Kidney capillary endothelial cell (primary cell): ENCODE measurements at regions not wholly inside any gene's neighbourhood (a gene's known extent, or its start where the extent isn't known, plus 50 kb on each side); places are given as distances from the start of the nearest gene placed in this dataset.

ENCODE experiments used
- DNase-seq: peaks from one replicate; pipeline ENCODE4 v3.0.0-alpha.2; 2018; ENCODE audit warnings: low spot score

DNA sequence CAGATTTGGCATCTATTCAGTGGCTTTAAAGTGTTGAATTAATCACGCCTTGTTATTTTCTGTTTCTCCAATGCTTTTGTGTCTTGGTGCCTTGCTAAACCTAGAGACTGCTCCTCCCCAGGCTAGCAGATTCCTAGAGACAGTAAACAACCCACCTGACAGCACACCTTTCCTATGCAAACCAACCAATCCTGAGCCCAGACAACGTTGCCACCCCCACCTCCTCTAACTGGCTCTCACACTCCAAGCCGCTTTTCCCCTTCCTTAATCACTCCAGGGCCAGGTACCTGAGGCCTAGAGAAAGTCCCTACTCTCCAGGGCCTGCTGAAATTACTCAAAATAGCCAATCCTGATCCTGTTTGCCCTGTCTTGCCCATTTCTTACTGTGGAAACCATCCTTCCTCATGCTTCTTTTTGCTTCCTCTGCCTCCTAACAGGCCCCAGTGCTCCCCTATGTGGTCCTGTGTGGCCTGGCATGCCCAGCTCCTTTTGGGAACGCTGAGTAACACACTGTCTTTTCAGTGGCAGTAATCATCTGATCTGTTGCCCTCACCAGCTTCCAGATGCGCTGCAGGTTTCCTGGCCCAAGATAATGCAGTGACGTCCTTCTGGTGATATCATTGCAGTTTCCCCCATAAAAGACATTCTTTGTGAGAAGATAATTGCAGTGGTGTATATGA, 53.4 kb downstream of the GAS1 start:
- no peak for DNase-seq

DNA sequence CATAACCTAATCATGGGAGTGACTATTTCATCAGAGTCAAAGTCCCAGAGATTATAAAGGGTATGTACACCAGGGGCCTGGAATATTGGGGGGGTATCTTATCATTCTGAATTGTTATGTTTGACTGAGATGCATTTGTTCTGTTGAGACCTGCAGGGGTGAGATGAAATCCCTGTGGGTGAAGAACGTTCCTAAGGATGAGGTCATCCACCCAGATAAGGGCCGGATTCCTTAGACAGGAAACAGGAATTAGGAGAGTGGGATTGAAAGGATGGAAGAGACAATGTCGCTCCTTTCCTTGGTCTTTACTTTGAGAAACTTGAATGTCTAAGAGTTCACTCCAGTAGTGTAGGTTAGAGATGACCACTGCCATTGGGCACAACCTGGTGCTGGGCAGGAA, 54.7 kb downstream of the GAS1 start:
- no peak for DNase-seq

DNA sequence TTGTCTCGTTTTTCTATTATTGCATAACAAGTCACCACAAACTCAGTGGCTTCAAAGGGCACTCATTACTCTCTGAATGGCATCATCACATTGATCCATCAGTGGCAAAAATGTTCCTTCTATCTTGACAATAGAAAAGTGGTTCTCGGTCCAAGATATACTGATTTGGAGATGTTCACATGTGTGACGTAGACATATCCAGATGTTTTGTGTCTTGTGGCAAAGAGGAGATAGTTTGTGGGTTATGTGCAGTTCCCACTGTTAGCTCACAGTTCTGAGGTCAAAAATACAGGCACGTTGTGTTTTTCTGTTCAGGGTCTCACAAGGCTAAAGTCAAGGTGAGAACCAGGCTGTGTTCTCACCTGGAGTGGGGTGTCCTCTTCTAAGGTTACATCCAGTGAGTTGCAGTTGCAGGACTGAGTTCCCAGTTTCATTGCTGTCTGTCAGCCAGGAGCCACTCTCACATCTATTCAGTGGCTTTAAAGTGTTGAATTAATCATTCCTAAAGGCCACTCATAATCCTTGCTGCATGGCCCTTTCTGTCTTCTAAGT, 55.3 kb downstream of the GAS1 start:
- DNase-seq: no peak

DNA sequence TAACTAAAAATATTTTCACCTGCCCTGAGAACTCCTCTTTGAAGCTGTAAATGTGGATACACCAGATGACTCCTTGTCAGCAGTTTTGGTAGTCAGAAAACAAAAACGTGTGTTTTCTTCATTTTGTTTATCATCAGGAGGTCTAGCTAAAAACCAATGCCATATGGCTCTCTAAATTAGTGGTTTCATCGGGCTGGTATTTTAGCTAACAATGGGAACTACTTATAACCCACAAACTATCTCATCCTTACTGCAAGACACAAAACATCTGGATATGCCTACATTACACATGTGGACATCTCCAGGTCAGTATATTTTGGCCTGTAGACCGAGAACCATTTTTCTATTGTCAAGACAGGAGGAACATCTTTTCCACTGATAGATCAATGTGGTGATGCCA, 56.2 kb downstream of the GAS1 start:
- DNase-seq: no peak

DNA sequence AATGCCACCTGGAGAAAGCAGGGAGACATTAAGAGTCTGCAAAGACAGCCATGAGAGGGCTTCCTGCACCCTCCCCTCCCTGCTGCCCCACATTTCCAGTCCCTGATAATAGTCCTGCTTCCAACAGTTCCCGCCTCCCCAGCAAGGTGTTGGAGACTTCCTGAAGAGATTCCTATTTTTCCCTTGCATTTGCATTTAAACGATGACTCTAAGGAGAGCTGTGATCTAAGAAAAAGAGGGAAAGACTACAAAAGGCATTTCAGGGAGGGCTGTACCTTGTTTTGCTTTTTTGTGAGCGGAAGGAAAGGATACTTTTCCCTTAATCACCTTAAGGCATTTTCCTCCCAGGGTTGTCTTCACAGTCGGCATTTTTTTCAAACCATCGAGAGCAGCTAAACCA, 62.1 kb downstream of the GAS1 start:
- DNase-seq: no peak

DNA sequence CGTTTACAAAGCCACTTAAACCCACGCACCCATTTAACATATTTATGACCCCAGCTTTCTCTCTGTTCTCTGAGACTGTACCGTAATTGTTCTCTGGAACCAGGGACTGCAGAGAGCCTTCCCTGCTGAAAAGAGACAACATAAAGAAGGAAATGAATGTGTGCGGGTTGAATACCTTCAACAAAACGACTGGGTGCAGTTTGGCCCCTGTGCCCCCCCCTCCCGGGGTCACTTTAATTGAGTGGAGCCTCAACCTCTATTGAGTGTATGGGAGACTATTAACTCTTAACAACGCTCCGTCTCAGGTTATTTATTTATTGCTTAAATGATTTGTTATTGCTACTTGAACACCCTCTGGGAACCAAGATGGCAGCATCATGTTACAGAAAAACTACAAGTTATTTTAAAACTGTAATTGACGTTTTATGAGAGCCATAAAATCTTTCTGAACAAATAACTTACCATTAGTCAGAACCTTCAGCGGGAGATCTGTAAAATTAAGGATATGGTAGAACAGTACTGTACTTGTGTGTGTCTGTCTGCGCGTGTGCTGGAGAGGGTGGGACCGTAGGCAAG, 70.6 kb downstream of the GAS1 start:
- no peak for DNase-seq

DNA sequence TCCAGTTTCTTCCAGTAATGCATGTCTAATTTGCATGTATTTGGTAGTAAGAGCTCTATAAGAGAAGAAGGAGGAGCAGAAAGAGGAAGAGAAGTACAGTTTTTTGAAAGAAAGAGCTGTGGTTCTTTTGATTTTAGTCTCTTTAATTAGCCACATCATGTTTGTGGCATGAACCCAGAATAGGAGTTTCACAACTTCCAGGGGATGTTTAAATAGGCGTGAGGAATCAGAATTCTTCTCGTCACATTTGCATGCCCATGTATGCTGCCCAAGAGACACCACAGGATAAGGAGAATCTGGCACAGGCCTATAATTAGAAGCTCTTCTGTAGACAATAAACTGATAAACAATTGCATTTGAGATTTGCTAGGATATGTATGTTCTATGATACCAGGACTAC, 78.7 kb downstream of the GAS1 start:
- DNase-seq: no peak

DNA sequence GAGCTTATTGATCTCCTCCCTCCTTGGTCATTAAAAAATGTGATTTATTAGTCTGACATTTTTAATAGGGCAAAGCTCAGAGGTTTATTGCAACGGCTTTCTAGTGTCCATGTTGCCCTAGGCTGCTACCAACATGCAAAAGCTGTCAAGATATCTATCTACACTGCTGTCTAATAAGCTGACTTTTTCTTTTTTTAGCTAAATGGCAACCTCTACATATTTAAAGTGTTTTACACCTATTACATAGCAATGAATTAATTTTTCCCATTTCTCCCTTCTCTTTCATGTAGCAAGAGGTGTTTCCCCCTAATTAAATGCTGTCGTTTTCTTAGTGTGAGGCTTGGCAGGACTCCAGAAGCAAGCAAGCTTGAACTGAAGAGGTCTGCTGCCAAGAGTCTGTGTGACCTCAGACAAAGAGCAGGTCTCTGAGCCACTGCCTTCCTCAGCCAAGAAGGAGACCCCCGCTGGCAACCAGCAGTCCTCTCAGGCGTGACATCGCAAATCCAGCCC, 79.4 kb downstream of the GAS1 start:
- no peak for DNase-seq

DNA sequence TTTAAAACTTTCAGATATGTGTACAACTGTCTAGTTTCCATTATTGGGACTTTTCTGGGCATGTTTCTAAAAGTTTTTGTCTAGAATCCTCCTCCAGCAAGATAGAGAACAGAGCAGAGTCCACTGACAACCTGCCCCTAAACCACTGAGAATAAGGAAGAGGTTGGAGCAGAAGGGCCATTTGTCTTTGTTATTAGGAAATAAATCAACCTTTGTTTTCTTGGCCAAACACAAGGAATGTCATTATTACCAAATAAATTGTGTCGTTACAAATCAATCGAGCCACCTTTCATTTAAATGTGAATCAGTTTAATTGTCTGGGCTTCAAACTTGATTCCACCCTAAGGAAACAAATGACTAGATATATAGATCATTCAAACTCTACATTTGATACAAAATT, 81.4 kb downstream of the GAS1 start:
- DNase-seq: no peak

DNA sequence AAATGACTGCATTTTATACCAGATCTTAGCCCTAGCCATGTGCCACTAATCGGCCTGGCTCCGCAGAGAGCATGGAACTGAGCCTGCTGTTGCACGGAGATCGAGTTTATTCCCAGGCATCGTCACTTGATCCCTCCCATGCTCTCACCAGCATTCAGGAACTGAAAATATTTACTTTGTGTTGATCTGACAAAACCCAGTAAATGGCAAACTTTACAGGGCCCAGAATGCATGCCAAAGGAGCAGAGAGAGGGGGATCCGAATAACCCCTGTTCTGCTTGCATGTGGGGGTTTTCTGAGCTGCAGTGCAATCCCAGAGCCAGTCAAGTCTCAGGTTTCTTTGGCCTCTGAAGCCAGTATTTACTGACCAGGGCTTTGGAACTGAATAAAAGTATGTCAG, 87.3 kb downstream of the GAS1 start:
- no peak for DNase-seq

DNA sequence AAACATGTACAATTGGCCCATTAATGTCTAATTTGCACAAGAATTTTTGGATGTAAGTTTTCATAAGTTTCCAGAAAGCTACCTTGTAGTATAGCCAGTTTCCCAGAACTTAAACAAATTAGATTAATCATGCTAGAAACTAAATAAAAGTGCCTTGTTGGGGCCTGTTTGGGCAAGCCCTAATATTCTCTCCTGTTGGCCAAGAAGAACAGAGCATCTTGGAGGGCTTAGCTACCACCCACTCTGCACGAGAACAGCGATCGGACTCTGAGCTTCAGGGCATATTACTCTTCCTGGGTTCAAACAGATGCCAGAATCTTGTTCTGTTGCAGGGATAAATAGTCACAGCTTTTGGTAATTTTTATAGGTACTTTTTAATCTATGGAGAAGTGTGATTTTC, 88.2 kb downstream of the GAS1 start:
- no peak for DNase-seq

DNA sequence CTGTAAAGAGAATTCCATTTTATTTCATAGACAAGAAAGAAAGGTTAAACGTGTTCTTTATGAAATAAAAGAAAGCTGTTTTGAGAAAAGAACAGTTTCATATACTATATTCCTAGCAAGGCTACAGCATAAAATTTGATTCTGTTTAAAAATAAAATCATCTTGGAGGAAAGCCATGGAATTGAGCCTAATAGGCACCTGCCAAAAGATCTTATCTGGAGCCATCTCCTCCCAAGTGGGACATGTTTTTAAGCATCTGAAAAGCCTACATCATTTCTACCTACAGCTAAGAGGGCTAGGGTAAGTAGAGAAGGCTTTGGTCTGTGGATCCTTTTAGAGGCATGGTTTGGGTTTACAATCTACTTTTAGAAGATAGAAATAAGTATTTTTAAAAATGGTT, 89.3 kb downstream of the GAS1 start:
- no peak for DNase-seq

DNA sequence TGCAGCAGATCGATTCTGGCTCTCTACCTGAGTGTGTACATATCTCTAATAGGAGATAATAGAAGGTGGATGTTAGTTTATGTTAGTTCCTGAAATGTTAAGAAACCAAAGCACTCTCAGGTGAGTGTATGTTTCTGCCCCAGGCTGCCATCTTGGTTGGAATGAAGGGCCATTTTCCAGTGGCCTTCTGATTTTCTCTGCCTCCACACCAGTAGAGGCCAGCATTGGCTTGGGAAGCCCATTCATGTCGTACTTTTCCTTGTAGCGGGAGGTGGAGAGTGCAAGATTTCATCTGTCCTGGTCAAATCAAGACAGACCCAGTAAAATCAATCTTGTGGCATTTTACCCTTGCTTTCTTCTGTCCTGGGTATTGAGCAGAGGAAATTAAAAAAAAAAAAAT, 91.0 kb downstream of the GAS1 start:
- no peak for DNase-seq

DNA sequence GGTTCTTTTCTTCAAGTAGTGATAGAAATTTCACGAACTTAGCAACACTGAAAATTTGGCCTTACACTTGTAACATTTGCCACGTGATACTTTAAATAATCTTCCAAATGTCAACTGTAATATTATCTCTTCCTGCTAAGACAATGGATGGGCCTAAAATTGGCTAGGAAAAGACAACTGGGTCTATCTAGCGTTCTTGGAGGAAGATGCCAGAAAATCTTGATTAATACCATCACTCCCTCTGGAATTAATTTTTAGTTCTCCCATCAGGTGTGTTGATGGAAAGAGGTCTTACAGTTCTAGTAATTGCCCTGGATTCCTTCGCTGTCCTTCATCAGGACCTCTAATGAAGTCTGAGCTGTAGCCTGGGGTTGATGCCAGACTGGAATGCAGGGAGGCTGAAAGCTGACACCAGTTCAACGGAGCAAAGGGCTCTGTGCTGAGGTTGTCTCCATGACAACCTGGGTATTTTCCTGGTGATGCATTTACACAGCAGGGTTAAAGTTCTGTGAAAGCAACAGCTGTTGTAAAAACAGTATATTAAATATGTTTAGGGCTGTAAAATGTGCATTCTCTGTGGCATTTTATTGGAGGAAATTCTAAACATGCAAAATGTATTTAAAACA, 92.3 kb downstream of the GAS1 start:
- DNase-seq: no peak

DNA sequence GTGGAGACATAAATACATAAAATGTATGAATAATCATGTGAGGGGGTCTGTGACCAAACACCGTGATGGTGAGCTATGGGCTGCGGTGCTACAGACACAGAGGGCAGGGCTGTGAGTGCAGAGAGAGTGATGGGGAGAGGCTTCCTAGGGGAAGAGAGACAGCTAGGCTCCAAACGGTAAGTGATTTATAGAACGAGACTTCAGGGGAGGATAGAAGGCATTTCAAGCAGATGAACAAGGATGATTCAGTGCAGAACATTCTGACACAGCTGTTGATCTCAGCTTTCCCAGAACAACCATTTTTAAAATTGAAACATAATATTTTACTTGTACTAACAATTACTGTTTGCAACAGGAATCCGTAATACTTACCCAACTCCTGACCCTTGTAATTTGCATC, 100.7 kb downstream of the GAS1 start:
- no peak for DNase-seq

DNA sequence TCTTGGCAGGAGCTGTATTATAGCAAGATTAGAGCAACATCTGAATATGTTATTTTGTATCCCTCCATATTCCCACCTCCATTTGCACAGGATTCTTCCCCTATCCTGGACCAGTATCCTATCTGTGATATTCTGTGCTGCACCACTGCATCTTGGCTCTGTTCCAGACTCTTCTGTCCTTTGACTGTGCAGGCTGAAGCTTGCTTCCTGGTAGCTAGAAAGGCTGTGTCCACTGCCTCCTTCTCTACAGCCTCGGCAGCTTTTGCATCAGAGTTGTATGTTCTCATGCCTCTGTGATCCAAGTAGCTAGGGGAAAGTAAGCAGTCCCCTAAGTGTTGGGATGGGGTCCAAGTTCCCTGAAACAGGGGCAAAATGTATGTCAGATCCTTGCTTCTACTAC, 104.1 kb downstream of the GAS1 start:
- DNase-seq: no peak

DNA sequence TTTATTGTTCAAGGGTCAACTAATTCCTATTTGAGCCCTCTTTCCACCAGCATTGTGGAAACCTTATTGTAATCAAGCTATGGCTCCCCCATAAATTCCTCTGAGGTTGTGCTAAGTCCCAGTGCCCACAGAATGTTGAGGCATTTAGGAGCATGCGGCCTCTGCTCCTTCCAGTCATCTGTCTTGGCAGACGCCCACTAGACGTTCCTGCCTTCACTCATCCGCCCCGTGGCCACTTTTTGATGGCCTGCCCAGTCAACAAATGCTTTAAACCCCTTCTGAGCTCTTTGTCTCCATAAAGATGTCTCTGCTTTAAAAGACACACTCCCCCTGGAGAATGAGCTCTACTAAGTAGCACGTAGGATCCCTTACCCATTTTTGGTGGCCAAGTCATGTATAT, 104.7 kb downstream of the GAS1 start:
- no peak for DNase-seq

DNA sequence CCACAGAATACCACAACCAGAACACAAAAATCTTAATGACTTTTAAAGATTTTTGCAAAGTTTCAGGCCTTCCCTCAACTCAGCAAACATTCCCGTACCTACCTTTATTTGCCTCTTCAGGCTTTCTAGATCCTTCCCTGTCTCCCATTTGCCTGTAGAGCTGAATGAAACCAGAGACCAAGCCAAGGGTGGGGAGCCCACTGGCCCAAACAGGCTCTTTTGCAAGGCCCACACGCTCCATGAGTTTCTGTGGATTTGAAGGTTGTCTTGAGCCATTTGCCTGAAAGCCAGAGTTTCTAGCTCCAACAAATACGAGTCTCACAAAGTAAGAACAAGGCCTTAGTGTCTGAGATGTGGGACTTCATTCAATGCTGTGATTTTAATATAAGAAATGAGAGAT, 107.8 kb downstream of the GAS1 start:
- no peak for DNase-seq

DNA sequence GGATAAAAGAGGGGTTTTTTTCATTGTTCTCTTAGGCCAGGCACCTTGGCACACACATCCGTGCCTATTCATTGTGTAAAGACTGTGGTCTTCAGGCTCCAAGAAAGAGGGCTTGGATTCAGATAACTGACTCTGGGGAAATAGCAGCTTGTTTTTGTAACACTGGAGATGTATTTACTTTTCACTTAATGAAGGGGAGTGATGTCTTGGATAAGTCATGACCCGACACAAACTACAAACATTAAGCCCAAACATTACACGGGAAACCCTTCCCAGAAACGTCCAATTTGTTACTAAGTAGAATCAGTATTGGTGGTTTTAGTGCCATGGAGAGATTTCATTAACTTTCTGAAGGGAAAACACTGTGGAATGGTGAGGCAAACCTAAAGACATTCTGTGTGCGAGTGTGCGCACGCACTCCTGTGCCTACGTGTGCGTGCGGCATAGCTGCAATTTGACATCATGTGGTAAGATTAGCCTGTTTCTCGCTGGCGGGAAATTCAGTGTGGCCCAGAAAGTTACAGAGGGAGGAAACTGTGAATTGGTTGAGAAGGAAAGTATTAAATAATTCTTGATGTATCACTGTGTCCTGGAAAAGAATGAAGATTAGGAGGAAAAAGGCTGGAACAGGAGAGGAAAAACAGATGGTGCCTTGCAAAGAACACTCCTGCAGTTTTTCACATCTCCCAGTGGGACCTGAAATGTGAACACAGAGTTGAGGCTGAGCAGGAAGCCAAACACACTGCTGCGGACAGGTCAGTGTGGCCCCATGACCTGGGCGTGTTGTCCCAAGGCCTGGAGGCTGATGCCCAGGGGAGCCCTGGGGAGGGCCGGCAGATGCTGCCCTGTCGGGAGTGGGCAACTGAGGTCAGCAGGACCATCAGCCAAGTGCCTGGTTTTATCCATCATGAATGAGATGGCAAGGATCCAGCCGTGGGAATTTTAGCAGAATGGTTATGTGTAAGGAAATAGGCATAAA, 108.5 kb downstream of the GAS1 start:
- DNase-seq: no peak

DNA sequence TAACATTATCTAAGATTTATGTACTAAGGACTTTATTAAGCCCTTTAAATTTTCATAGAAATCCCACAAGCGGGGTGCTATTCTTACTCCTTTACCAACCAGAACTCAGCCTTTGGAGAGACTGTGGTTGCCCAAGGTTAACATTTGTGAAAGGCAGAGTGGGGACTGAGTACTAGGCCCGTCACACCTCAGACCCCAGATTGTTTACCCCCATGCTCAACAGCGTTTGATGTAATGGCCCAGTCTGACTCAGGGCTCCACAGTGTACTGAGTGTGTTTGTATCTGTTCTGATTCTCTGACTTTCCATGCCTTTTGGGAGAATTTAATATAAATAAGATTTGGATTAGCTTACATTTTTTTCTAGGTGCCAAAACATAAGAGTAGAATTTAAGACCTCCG, 110.0 kb downstream of the GAS1 start:
- no peak for DNase-seq

DNA sequence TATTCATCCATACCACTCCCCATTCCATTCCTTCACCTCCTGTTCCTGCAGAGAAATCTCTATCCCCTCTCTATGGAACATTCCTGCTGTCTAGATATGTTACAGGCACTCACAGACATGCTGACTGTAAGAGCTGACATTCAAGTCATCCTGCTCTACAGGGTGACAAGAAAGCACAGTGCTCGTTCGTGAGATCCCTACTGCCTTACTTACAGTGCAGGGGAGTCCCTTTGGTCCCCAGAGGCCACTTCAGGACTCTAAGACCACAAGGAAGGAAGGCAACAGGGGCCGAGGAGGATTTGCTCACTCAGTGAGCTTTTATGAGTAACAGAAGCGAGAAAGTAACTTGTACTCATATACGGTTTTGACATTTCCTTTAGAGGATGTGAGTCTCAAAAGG, 110.5 kb downstream of the GAS1 start:
- DNase-seq: no peak

DNA sequence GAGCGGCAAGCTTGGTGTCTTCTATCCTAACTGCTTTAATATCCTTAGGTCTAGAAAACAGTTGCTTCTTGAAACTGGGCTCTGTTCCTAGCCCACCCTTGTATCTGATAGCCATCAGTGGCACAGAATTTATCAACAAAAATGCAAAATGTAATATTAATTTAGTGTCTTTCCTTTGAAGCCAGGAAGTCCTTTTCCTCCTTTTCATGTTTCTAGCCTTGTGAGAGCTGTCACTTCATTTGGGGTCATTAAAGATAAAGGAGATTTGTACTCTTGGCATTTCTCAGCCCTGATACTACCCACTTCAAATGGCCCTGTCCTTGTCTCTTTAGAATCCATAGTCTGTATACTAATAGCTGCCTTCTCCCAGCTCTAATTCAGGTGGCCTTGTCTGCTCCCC, 111.0 kb downstream of the GAS1 start:
- no peak for DNase-seq
